Activated CD4-positive, alpha-beta T cell treated with anti-CD3 and anti-CD28 coated beads, Interleukin-2, Interleukin-6, amounts not matched to agents 100 ng/mL and 50 ng/mL, durations not matched to agents 16 hours and 8 hours (primary cell): ENCODE measurements at regions not wholly inside any gene's neighbourhood (a gene's known extent, or its start where the extent isn't known, plus 50 kb on each side); places are given as distances from the start of the nearest gene placed in this dataset.
A peak's percentile ranks its signal among the peaks of the same experiment; 100 is the strongest.
"Not testable (repeated sequence)": the region's sequence is repeated elsewhere in the genome, so short reads cannot be mapped to it uniquely, and the experiment has no call there.

Experiments used
- DNase-seq: peaks from one replicate; pipeline ENCODE4 v3.0.0-alpha.2; 2020

DNA sequence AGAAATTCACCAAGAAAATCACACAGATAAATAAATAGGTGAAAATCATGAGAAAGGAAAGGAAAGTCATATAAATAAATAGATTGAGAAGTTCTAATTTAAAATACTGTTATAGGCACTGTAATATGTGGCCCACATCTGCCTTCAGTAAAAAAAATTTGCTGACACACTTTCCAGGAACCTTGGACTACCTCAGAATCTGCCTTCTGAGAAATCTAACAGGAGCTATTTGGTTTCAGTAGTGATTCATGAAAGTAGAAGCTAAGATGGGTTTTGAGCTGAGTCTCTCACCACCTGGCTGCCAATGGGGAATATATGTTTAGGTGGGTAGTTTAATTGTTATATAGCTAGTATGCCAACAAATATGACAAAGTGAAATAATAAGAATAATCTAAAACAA is 810.0 kb downstream of the RAB28 start:
- DNase-seq, result no peak

GRCh38 chr4:12672303-12672702 is 811.8 kb downstream of the RAB28 start:
- DNase-seq, result no peak

GRCh38 chr4:12658146-12658545 is 826.0 kb downstream of the RAB28 start:
- no peak for DNase-seq

- no peak for DNase-seq
Observed at GRCh38 chr4:12651876-12652275, 832.3 kb downstream of the RAB28 start.

- no peak for DNase-seq
Observed at GRCh38 chr4:12645732-12646131, 838.4 kb downstream of the RAB28 start.

DNA sequence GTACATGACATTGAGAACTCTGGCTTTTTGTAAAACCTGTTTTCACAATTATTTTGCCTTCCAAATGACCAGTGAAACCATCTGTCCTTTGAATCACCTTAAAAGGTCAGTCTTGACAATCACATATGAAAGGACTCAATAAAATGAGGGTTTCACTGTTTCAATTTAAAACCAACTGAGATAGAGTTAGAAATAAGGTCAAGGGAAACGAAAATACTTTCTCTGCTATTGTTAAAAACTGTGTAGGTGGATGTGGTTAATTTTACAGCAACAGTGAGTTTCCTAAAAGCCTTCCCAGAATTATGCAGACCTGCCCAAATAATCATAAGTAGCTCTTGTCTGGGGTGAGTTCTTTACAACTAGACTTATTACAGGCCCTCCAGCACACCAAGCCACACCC is 839.9 kb downstream of the RAB28 start:
- DNase-seq, result no peak

DNA sequence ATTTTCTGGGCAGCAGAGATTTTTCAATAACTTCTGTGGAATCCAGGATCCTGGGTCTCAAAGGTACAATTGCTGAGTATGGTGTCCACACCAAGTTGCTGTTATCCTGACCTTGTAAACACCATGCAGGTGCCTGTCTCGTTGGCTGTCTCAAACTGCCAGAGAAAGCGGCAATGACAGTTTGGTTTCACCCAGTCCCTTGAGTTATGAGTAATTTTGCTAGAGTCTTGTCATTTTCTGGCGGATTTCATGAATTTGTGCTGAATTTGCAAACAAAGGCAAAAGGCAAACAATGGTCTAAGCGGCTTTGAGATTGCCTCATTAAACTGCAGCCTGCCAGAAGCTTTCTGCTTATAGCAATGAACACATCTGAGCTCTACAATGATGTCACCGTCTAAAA is 847.9 kb downstream of the RAB28 start:
- no peak for DNase-seq

DNA sequence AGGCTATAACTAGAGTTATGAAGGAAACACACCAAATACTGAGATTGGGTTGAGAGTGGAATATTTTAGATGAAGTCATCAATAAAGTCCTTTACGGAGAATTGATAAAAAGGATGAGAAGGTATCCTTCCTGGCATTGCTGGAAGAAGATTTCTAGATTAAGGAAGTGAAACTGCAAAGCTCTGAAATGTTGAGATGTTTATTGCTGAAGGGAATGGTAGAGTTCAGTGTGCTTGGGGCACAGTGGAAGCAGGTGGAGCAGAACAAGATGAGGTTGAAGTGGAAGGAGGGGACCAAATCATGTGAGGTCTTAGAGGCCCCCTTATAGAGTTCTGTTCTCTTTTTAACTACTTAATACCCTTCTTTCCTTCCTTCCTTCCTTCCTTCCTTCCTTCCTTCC is 848.5 kb downstream of the RAB28 start:
- DNase-seq, result no peak

GRCh38 chr4:12633053-12633651 is 851.0 kb downstream of the RAB28 start:
- DNase-seq, result peak; percentile 81

DNA sequence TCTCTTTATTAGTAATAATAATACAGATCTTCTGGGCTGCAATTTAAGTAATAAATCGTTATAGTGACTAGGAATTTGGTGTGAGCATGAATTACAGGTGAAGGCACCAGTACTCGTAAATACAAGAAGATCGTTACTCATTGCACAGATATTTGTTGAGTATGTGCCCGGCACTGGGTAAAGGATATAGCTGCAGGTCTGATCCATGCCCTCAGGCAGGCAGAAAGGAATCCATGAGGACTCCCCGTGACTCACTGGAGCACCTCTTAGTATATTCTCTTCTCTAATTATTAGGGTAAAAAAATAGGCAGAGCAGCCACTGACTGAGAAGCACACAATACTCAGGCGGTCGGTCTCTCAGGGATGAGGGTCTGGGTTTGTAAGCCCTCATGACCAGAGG is 868.3 kb downstream of the RAB28 start:
- DNase-seq, result no peak

DNA sequence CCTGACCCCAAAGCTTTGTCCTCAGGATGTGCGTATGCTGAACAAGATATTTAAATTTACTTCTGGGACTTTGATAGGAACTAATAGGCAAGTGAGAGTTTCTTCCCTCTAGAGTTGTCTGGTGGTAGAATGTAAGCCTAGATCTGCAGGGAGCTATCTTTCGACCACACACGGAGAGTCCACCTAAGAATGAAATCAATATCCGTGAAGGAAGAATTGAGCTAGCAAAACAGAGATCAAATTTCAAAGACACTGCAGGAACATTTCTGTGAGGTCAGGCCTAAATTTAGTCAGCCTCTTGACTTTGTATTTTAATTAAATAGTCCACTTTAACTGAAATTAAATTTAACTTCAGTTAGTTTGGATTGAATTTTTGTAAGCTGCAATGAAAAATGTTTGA is 871.3 kb downstream of the RAB28 start:
- no peak for DNase-seq

- DNase-seq, result not testable (repeated sequence)
Observed at GRCh38 chr4:12609212-12609875, 874.8 kb downstream of the RAB28 start.

DNA sequence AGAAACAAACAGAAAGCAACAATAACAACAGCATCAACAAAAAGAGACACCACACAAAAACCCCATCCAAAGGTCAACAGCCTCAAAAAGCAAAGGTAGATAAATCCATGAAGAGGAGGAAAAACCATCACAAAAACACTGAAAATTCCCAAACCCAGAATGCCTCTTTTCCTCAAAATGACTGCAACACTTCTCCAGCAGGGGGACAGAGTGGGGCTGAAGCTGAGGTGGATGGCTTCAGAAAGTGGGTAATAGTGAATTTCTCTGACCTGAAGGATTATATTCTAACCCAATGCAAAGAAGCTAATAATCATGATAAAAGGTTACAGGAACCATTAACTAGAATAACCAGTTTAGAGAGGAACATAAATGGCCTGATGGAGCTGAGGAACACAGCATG is 888.2 kb downstream of the RAB28 start:
- DNase-seq, result no peak

DNA sequence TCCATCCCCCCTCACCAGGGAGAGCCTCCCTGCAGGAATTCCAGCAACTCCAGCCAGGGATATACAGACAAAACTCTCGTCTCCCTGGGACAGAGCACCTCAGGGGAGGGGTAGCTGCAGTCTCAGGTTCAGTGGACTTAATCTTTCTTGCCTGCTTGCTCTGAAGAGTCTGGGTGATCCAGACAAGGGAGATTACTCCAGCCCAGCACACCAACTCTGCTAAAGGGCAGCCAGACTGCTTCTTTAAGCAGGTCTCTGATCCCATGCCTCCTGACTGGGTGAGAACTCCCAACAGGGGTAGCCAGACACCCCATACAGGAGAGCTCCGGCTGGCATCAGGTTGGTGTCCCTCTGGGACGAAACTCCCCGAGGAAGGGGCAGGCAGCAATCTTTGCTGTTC is 888.7 kb downstream of the RAB28 start:
- no peak for DNase-seq

DNA sequence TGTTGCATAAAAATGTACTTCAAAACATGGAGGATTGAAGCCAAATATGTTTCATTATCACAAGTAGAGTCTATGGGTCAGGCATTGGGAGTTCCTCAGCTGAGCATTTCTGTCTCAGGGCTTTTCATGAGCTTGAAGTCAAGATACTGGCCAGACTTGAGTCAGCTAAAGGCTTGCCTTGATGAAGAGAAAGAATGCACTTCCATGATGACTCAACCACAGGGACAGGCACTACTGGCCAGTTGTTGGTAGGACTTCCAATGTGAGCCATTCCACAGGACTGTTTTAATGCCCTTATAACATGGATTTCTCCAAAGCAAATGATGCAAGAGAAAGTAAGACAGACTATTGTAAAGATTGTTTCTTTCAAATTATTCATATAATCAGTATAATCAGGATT is 895.6 kb downstream of the RAB28 start:
- no peak for DNase-seq

DNA sequence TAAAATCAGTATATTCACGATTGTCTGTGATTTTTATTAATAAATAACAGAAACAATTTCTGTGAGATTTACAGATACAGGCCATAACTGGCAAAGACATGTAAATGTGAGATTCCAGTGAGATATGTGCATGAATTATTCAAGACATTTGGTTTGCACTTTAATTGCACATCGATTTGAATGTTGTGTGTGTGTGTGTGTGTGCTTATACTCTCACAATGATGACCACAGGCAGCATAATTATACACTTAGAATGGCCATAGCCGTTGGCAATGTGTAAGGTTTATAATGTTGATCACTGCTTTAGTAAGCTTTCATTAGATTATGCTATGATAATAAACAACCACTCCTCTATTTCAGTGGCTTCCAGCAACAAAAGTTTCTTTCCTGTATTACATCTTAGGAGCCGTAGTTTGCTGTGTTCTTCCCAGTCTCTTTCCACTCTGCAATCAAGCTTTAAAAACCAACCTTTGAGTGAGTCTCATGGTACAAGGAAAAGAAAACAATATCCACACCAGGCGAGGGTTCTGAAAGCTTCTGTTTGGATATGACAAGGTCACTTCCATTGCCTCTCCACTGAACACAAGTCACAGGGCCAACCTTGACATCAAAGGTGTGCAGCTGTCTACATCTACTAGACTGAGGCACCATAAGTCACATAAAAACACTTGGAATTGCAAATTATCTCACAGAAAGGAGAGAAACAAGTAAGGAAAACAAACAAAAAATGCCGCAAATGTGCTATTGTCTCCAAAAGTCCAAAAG is 897.7 kb downstream of the RAB28 start:
- no peak for DNase-seq

GRCh38 chr4:12584116-12584875 is 899.8 kb downstream of the RAB28 start:
- no peak for DNase-seq

DNA sequence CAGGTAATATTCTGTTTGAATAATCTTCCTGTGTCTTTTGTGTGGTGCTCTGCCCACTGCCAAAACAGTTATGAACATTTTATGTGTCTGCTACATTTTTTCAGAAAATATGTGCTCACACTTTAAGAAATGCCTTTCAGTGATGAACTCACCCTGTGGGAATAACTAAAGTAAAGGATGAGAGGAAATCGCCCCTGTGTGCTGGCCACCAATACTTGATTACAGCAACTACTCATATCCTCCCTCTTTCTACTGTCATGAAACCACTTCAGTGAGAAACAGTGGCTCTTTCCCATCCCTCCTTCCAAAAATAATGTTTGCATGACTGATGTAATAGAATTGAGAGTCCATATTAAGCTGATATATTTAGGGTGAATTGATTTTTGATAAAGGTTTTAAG is 900.9 kb downstream of the RAB28 start:
- DNase-seq, result no peak

DNA sequence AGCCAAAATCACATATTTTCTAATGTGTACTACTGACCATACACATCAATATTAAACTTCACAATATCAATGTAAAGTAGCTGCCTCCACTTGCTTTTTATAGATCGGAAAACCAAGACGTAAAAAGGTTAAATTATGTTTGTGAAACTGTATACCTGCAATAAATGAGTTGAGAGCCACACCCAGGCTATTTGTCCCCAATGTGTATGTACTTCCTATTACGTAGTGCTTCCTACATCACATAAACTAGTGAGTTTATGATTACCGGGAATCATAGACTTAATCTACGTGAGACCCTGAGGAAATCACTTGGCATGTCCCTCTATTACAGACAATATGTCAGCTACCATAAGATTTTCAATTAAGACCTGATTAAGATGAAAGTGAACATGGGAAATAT is 903.4 kb downstream of the RAB28 start:
- no peak for DNase-seq

- no peak for DNase-seq
Observed at GRCh38 chr4:12579172-12579571, 905.0 kb downstream of the RAB28 start.

GRCh38 chr4:12576409-12576808 is 907.7 kb downstream of the RAB28 start:
- DNase-seq, result no peak

- DNase-seq, result no peak
Observed at GRCh38 chr4:12573716-12574115, 910.4 kb downstream of the RAB28 start.

DNA sequence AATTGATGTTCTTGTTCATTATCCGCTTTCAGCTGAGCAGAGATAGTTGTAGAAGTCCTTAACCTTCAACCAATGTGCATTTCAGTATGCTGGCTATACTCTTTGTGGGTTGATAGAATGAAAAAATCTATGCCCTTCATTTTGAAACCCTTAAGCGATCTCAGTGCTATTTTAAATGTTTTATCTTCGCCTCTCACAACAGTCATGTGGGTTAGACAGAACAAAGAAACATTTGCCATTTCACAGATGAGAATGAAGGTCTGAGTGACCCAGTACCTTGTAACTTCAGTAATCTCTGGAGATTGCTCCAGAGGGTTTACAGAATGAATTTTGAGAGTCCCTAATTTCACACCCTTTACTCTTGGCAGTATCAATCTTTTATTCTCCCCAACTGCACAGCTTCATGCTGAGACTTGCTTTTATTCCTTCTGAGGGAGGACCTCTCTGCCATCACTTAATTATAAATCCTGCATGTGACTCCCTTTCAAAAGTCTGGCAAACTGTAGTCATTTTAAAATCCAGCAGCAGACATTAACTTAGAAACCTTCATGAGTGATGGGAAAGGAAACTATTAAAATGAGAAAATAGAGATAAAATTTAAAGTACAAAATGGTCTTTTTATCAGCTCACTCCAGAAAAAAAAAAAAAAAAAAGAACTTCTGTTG is 921.5 kb downstream of the RAB28 start:
- DNase-seq, result no peak
